Left colon (tissue), 2 donors: ENCODE measurements at regions not wholly inside any gene's neighbourhood (a gene's known extent, or its start where the extent isn't known, plus 50 kb on each side); places are given as distances from the start of the nearest gene placed in this dataset.

Experiments used
- ATAC-seq: fragments of 200-7000 bp; cut with Tn5 transposase; one replicate; pipeline ENCODE4 v1.9.1; 2020; ENCODE audit warnings: mild to moderate bottlenecking, moderate library complexity
- DNase-seq, 2 donors: peaks; one replicate each; pipeline ENCODE4 v3.0.0-alpha.2; 2020
- intact Hi-C, 2 donors: fragments of 100-400 bp; cut with DNase I in 1 of 2; cut with micrococcal nuclease in 1 of 2; formaldehyde crosslinking; loops; one replicate each; pipeline versions ENCODE4 v1.11.2 to v1.14.0; 2022; cut with DNase I, micrococcal nuclease
- donor health status: DM: no; HTN: no; CAD: no.
- donor health status: DM: yes; HTN: yes; CAD: no.

DNA sequence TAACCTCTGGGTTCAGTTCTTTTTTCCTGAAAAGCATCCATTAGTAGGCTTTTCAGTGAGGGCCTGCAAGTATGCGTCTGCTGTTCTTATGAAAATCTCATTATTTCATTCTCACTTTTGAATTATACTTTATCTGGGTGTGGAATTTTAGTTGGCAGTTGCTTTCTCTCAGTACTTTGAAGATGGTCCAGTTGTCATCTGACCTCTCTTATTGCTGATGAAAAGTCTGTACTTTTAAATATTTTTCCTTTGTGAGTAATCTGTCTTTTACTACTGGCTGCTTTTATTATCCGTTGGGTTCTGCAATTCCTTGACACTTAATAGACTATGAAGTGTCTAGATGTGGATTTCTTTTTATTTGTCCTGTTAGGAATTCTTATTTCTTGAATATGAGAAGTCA is 307.8 kb downstream of the CYP26B1 start:
- intact Hi-C loops: no loop called here
- no peak for DNase-seq
- ATAC-seq: no peak

DNA sequence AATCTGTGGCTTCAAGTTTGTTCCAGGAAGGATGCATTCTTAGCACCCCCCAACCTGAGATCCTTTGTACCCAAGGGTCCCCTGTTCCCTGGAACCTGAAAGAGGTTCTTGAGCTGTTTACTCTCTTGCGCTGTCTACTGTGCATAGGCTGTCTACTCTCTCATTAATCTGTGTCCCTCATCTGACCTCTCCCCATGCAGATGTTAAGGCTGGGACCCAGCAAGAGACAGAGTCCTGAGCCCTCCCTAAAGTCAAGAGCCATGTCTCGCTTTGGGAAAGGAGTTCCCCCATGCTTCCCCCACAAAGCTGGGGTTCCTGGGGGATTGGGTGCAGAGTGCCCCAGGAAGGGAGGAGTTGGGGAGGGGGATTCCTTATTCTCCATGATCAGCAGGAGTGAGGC is 312.9 kb downstream of the CYP26B1 start:
- no peak for ATAC-seq
- intact Hi-C loops: no loop called here

DNA sequence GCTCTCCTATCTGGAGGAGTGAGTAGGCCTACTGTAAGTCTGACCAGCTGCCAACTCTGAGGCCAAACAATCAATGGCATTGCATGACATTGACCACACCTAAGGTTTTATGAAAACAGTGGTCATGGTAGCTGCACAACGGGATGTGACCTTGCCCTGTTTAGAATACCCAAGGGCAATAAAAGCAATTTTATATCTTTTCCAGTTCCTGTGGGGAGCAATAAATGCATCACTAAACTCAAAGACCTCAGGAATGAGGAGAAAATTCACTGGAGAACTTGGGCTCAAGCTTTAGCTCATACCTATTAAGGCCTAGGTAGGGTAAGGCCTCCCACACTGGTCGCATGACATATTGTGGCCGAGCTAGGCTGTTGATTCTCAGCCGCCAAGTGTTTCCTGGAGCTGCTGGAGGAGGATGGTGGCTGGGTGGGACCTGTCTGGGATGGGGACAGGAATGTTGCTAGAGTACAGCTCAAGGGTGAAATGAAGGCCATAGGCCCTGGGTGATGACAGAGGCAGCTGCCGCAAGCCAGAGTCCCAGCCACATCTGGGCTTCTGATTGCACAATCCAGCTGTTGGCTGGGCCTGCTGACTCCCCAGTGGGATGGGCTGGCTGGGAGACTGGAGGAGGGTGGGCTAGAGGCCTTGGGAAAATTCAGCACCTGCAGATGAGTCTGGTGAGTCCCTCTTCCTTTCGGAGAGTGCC is 313.7 kb downstream of the CYP26B1 start:
- ATAC-seq (no peak), DNase-seq (peak; percentile 11 to 34)
- intact Hi-C loops: no loop called here

More for the DNA sequence above, 312.9 kb downstream of the CYP26B1 start:
- no peak for DNase-seq

DNA sequence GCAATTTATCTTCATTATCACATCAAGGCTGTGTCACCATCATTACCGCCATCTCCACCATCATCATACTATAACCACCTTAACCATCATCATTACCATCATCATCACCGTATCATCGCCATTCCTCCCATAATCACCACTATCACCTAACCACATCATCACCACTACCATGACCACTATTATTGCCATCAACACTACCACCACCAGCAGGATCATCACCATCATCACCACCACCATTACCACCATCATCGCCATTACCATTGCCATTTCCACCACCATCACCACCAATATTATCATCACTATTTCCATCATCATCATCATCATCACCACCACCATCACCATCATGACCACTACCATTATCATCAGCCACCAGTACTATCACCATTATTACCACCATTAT is 314.4 kb downstream of the CYP26B1 start:
- intact Hi-C loops: no loop called here
- DNase-seq: no peak
- ATAC-seq: no peak

DNA sequence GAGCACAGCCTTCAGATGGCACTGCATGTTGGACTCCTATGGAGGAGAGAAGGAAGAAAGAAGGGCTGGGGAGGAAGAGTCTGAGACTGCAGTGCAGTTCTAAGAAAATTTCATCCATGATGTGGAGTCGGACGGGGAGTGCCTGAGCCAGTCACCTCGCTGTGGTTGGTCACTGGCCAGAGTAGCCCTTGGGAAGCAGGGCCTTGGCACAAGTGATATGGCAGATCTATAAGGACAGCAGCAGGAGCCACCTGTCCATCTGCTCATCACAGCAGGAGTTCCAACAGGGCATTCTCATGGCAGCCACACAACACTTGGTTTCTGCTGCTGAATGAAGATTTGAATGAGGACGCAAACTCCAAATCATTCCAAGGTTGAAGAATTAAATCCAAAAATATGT is 314.8 kb downstream of the CYP26B1 start:
- ATAC-seq (no peak), DNase-seq (no peak)
- intact Hi-C loops: no loop called here

DNA sequence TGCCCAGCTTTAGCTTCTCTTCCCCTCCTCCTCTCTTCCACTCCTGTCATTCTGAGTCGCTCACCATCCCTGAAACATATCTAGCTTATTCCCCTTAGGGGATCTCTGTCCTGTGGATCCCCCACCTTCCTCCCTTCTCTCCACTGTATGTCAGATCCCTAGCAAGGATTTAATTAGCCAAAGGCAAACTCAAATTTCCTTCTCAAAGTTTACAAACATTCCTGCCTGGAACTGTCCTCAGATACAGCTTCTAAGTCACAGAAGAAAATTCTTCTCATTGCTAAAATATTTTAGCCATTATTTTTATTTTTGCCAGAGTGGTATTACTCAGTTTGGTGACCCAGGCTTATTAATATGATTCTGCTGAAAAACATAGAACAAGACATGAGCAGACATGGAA is 315.3 kb downstream of the CYP26B1 start:
- ATAC-seq (no peak), DNase-seq (no peak)
- intact Hi-C loops: no loop called here

DNA sequence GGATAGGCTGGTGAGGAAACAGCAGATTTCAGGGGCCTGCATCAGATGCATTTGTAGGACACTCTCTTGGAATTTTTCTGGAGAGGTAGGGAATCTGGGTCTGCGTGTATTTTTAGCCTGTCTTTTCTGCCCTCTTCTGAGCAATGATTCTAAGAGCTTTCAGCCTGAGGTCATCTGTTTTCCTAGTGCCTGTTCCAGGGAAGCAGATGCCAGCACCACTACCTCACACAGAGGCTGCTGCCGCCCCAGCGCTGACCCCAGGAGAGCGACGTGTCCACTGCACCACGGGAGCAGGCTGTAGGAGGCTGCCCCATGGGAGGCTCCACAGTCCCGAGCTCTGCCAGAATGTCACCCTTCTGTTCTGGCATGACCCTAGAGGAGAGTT is 316.5 kb downstream of the CYP26B1 start:
- DNase-seq (peak in 1 of 2 donors; percentile 15), ATAC-seq (no peak)
- intact Hi-C loops: no loop called here

DNA sequence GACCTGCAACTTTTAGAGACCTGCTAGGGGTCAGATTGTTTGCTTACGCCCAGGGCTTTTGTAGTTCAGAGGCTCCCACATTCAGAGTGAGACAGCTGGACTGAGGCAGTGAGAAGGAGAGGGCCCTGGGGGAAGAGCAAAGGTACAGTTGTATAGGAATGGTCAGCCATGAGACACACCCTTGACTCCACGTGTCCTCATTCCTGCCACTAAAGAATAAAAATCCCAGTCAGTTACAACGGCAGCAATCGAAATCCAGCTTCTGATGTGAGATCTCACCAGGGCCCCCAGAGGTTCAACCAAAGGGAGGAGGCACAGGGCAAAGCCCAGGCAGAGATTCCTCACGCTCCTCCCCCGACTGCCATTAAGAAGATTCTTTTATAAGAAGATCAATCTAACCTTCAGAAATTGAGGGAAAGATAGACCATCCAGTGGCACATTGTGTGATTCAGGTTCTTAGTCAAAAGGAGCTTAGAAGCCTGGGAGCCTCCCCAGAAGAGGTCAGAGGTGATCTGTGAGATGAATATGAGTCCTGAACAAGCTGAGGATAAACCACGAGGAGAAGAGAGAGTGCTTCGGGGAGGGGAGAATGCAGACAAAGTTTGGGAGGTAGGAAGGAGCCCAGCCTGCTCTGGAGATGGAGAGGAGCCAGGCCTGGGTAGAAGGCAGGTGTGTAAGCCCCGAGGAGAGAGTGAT is 317.0 kb downstream of the CYP26B1 start:
- intact Hi-C loops: no loop called here
- DNase-seq (no peak), ATAC-seq (no peak)

DNA sequence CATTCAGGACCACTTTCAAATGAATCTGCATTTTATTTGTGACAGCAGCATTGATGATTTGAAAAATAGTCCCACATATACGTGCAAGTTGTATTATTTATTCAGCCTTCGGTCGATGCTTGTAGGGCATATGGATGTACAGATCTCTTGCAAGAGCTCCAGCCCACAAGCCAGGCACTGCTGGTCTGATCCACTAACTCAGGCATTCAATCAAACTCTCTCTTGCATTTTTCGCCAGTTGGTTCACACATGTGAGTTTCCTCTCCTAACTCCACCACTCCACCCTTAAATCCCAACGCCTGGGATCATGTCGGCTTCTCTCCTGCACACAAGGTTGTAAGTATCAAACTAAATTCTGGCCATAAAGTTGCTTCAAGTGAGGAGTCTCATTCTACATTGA is 318.7 kb downstream of the CYP26B1 start:
- DNase-seq: no peak
- ATAC-seq: no peak
- intact Hi-C loops: no loop called here

DNA sequence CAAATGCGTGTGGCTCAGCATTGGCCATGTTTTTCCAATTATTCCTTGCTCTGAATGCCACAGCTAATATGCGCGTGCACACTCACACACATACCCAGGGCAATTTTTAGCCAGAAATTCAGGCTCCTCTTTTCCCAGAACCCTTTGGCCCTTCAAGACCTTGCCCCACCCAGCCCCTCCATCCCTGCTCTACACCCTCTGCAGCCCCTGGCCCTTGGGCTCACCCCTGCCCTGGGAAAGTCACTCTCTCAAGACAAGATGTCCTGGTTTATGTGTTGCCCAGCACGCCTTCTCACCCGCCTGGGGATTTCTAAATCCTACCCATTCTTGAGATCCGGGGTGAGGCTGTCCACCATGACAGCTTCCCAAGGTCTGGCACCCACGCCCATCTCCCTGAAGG is 319.7 kb downstream of the CYP26B1 start:
- ATAC-seq (no peak), DNase-seq (no peak)
- intact Hi-C loops: no loop called here

DNA sequence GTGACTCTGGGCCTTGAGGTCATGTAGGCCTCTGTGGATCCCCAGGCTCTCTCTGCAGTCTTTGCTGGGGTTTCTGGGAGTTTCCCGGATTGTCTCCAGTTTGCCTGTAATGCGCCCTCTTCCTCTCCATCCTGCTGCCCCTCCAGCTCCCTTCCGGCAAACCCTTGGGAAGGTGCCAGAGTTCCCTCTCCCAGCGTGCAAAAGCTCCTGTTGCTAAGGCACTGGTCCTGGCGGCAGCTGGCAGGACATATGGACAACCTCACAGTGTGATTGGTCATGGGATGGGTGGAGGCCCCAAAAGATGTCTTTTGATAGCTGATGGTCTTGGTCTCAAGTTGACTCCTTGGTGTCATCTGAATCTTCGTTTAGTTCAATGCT is 320.1 kb downstream of the CYP26B1 start:
- intact Hi-C loops: no loop called here
- DNase-seq (no peak), ATAC-seq (no peak)

DNA sequence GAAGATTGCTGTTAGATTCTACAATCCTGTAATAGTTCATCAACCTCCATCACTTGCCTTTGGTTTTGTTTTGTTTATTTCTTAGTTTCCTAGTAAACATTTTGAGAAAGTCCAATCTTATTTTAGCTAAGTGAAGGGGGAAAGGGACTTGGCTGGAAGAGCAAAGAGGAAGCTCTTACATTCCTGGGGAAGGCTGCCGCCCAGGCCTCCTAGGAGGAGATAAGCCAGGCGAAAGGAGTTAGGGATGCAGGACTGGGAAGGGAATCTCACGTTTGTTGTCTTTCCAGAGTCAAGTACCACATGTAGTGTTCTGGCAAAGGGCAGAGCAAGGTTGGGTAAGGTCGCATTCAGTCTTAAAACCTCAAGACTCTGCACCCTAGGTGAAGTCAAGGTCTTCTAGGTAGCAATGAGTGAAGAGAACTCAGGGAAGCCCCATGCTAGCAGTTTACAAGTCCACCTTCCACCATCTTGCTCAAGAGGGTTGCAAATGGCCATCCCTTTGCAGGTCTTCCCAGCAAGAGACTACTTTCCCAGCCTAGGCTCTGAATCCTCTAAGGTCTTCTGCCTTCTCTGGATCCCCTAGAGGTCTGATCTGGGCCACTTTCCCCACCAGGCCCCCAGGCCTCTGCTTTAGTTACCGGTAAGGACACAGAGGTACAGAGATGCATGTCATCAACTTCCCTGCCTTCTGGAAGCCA is 320.7 kb downstream of the CYP26B1 start:
- no peak for DNase-seq
- ATAC-seq: no peak
- intact Hi-C loops: no loop called here

DNA sequence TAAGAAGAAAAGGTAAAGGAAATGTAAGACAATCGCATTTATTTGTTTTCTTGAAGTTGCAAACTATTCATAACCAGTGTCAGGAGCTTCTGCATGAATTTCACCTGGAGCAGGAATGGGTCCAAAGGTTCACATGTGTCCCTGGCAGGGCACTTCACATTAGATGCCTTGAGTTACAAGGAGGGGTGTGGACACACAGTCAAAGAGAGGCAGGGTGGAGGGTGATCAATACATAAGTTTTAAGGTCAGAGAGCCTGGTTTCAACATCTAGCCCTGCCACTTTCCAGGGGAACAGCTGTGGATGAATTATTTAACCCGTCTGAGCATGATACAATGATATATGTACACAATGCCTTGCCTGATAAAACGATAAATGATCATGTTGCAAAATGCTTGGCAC is 321.4 kb downstream of the CYP26B1 start:
- DNase-seq (no peak), ATAC-seq (no peak)
- intact Hi-C loops: no loop called here

DNA sequence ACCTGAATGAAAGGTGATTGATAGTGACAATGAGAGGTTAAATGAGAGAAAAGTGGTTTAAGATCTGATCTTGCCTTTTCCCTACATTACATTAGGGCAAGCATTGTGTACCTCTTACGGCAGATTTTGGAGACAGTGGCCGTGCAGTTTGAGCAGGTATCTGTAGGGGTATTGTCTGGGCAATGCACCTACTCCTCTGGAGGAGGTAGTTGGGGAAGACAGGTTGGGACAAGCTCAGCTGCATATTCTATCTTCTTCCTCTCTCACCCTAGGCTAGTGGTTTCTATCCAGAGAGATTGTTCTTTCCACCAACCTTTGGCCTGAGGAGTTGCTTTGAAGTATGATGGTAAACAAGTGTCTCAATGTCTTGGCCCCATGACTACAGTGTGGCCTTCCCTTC is 323.2 kb downstream of the CYP26B1 start:
- intact Hi-C loops: no loop called here
- ATAC-seq: no peak
- no peak for DNase-seq

DNA sequence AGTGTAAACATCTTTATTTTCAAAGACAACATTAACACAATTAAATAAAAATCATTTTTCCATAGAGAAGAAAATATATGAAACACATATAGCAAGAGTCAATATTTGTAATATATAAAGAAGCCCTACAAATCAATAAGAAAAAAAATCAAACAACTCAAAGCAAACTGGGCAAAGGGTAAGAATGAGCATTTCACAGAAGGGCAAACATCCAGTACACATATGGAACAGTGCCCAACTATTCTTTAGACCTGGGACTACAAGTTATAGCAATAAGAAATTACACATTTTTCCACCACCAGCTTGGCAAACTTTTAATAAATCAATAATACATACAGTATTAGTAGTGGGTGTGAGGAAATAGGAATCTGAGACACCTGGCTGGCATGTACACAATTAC is 324.1 kb downstream of the CYP26B1 start:
- no peak for DNase-seq
- intact Hi-C loops: no loop called here
- no peak for ATAC-seq

DNA sequence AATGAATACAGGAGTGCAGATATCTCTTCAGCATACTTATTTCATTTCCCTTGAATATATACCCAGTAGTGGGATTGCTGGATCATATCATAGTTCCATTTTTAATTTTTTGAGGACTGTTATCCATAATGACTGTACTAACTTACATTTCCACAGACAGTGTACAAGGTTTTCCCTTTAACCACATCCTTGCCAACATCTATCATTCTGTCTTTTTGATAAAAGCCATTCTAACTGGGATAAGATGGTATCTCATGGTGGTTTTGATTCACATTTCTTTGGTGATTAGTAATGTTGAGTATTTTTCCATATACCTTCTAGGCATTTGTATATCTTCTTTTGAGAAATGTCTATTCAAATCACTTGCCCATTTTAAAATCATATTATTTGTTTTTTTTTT is 325.2 kb downstream of the CYP26B1 start:
- no peak for ATAC-seq
- DNase-seq: no peak
- intact Hi-C loops: no loop called here

DNA sequence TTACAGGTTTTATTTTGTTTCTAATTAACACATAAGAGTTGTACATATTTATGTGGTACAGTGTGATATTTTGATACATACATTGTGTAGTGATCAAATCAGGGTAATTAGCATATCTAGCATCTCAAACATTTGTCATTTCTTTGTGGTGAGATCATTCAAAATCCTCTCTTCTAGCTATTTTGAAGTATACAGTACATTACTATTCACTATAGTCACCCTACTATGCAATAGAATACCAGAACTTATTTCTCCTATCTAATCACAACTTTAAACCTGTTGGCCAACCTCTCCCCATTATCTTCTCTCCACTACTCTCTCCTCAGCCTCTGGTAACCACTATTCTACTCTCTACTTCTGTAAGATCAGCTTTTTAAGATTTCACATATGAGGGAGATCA is 325.8 kb downstream of the CYP26B1 start:
- DNase-seq (no peak), ATAC-seq (no peak)
- intact Hi-C loops: no loop called here

DNA sequence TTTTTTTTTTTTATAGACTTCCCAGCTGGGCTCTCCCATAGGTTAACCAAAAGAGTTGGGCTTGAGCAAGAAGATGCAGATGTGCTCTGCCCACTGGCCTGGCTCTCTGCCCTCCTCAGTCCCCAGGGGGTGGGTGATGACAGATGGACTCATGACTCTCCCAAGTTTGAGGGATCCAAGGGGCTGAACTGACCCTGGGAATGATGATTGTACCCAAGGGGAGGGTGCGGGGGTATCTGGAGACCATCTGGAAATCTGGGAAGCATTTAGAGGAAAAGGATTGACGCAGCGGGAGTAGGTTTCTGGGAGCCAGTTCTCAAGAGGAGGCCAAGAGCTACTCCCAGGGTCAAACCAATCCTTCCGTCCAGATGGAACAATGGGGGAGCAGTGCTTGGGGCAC is 330.8 kb downstream of the CYP26B1 start:
- intact Hi-C loops: no loop called here
- DNase-seq: no peak
- no peak for ATAC-seq

DNA sequence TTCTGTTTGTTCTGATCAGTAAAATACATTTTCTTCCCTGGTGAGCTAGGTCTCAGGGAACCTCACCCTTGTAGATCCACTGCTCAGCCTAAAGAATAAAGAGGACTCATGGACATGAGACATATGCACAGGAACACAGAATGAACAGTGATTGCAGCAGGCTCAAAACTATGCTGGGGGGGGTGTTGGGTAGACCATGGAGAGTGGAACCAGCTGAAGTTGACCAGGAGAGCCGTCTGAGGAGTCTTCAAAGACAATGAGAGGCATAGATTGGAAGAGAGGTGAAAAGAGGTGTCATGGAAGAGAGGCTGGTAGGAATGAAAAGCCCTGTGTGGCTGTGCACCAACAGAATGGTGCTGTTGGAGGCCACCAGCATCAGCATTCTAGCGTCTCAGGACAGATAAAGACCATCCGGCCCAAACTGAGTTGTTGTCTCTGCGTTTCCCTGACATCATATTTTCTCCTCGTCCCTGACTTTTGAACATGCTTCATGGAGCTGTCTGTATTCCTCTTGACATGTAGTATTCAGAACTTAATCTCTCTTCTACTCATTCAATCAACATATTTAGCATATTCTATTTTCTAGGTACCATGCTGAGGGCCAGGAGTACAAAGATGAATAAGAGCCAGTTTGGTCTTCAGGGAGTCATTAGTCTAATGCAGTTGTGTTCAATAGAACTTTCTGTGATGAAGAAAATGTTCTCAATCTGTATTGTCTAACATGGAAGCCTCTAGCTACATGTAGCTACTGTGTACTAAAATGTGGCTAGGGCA is 331.8 kb downstream of the CYP26B1 start:
- no peak for DNase-seq
- no peak for ATAC-seq
- intact Hi-C loops: no loop called here

DNA sequence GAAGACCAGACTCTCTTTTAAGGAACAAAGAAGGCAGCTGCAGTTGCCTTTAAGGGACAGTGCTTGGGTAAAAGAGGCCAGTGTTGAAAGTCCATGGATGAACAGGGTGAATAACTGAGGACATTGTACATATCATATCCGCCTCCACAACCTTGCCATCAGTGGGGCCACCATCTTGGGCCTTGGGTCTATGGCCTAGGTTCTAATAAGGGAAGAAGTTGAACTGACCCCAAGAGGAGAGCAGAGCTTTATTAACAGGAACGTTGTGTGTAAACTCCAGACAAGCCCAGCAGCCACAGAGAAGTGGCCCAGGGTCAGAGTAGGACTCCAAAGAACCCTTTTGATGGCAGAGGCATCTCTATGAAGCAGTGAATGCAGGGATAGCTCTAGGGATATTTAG is 332.8 kb downstream of the CYP26B1 start:
- intact Hi-C loops: no loop called here
- no peak for DNase-seq
- no peak for ATAC-seq
